Caki2 (cell line): ENCODE measurements at regions not wholly inside any gene's neighbourhood (a gene's known extent, or its start where the extent isn't known, plus 50 kb on each side); places are given as distances from the start of the nearest gene placed in this dataset.

ENCODE experiments used
- DNase-seq: peaks from one replicate; pipeline ENCODE4 v3.0.0-alpha.2; 2015; ENCODE audit warnings: low read depth
- in situ Hi-C: cut with HindIII; loops from 2 replicates; pipeline ENCODE4 v1.10.0; 2016; ENCODE audit warnings: low sequenced_read_pairs, low pct_unique_long_range_greater_than_20kb, mixed read lengths

GRCh38 chr18:27491772-27492171, 306.7 kb upstream of the CHST9 start:
- in situ Hi-C loops: no loop called here
- no peak for DNase-seq

GRCh38 chr18:27483276-27483675, 298.2 kb upstream of the CHST9 start:
- DNase-seq: no peak
- in situ Hi-C loops: no loop called here

GRCh38 chr18:27478459-27478858, 293.4 kb upstream of the CHST9 start:
- no peak for DNase-seq
- in situ Hi-C loops: no loop called here

- in situ Hi-C loops: no loop called here
- no peak for DNase-seq
Observed at GRCh38 chr18:27473318-27473717, 288.2 kb upstream of the CHST9 start.

- DNase-seq: no peak
- in situ Hi-C loops: no loop called here
Observed at GRCh38 chr18:27467073-27467472, 282.0 kb upstream of the CHST9 start.

GRCh38 chr18:27461957-27462356, 276.8 kb upstream of the CHST9 start:
- in situ Hi-C loops: no loop called here
- DNase-seq: no peak

GRCh38 chr18:27449104-27449503, 264.0 kb upstream of the CHST9 start:
- DNase-seq: no peak
- in situ Hi-C loops: no loop called here

GRCh38 chr18:27447930-27448329, 262.8 kb upstream of the CHST9 start:
- in situ Hi-C loops: no loop called here

GRCh38 chr18:27447451-27447881, 262.4 kb upstream of the CHST9 start:
- in situ Hi-C loops: no loop called here
- DNase-seq: no peak

More at GRCh38 chr18:27447930-27448329, 262.8 kb upstream of the CHST9 start:
- DNase-seq: no peak

- in situ Hi-C loops: no loop called here
- DNase-seq: no peak
Observed at GRCh38 chr18:27430595-27430994, 245.5 kb upstream of the CHST9 start.

- in situ Hi-C loops: no loop called here
Observed at GRCh38 chr18:27428716-27429475, 243.8 kb upstream of the CHST9 start.

GRCh38 chr18:27428120-27428519, 243.0 kb upstream of the CHST9 start:
- no peak for DNase-seq
- in situ Hi-C loops: no loop called here

More at GRCh38 chr18:27428716-27429475, 243.8 kb upstream of the CHST9 start:
- DNase-seq: no peak

- no peak for DNase-seq
- in situ Hi-C loops: no loop called here
Observed at GRCh38 chr18:27423581-27423980, 238.5 kb upstream of the CHST9 start.

- no peak for DNase-seq
Observed at GRCh38 chr18:27419646-27420045, 234.5 kb upstream of the CHST9 start.

GRCh38 chr18:27415495-27415894, 230.4 kb upstream of the CHST9 start:
- DNase-seq: no peak
- in situ Hi-C loops: no loop called here

More at GRCh38 chr18:27419646-27420045, 234.5 kb upstream of the CHST9 start:
- in situ Hi-C loops: no loop called here

GRCh38 chr18:27414682-27415081, 229.6 kb upstream of the CHST9 start:
- in situ Hi-C loops: no loop called here
- no peak for DNase-seq

GRCh38 chr18:27413495-27414401, 228.6 kb upstream of the CHST9 start:
- DNase-seq: peak; percentile 65
- in situ Hi-C loops: no loop called here

GRCh38 chr18:27412556-27412955, 227.4 kb upstream of the CHST9 start:
- no peak for DNase-seq
- in situ Hi-C loops: no loop called here

GRCh38 chr18:27411911-27412310, 226.8 kb upstream of the CHST9 start:
- DNase-seq: no peak
- in situ Hi-C loops: no loop called here
